Stomach (tissue), 4 donors: ENCODE measurements at regions not wholly inside any gene's neighbourhood (a gene's known extent, or its start where the extent isn't known, plus 50 kb on each side); places are given as distances from the start of the nearest gene placed in this dataset.

Experiments used
- CTCF ChIP-seq, 7 experiments: fragments of 450-650 bp in 4 of 7; fragments of 200-600 bp in 3 of 7; sonication (generic) in 3 of 7; IDR thresholded peaks; one replicate each; pipeline ENCODE4 v1.5.1; 2016 to 2019; ENCODE audit warnings: antibody characterized with exemption in 7 of 7, control low read depth in 2 of 7, mild to moderate bottlenecking in 1 of 7
- POLR2AphosphoS5 ChIP-seq, 3 donors: sonication (generic); formaldehyde crosslinking; IDR thresholded peaks; one replicate each; pipeline ENCODE4 v1.6.1; 2016; ENCODE audit warnings: antibody characterized with exemption in 3 of 3

- TF ChIP-seq CTCF (IDR thresholded peaks at IDR 0.05), result no peak
- TF ChIP-seq POLR2AphosphoS5 (IDR thresholded peaks at IDR 0.05), result no peak
These were observed 588.0 kb downstream of the SOX6 start for GRCh38 chr11:15768321-15768720.
